B cell (primary cell): ENCODE measurements at regions not wholly inside any gene's neighbourhood (a gene's known extent, or its start where the extent isn't known, plus 50 kb on each side); places are given as distances from the start of the nearest gene placed in this dataset.

Experiments used
- CTCF ChIP-seq: fragments of 200-600 bp; IDR thresholded peaks from one replicate; pipeline ENCODE4 v1.8.0; 2022; ENCODE audit warnings: antibody characterized with exemption, mild to moderate bottlenecking
- EZH2 ChIP-seq: IDR thresholded peaks from 2 replicates; pipeline ENCODE4 v1.6.1; 2012; ENCODE audit warnings: borderline replicate concordance, low read depth, mild to moderate bottlenecking, moderate library complexity, low read length; ENCODE audit not compliant: insufficient read depth, poor library complexity, severe bottlenecking

GRCh38 chr6:87762116-87762515 lies 60.1 kb upstream of the AKIRIN2 start:
- no peak for TF ChIP-seq CTCF
- TF ChIP-seq EZH2: no peak
